HepG2 (cell line): ENCODE measurements at regions not wholly inside any gene's neighbourhood (a gene's known extent, or its start where the extent isn't known, plus 50 kb on each side); places are given as distances from the start of the nearest gene placed in this dataset.

Experiments used
- CEBPB ChIP-seq: IDR thresholded peaks from 2 replicates; pipeline ENCODE4 v1.6.1; 2011; ENCODE audit warnings: low read depth, low read length, improper control_type of control experiment, borderline replicate concordance
- NAIF1 ChIP-seq: sonication (generic); formaldehyde crosslinking; IDR thresholded peaks from 2 replicates; pipeline ENCODE4 v1.5.0; 2020; ENCODE audit warnings: mild to moderate bottlenecking, missing genetic modification reagents, borderline replicate concordance
- NFIC ChIP-seq: IDR thresholded peaks from 2 replicates; pipeline ENCODE4 v1.6.1; 2012; ENCODE audit warnings: mild to moderate bottlenecking, low read length, inconsistent platforms
- PRDM15 ChIP-seq: sonication (generic); formaldehyde crosslinking; IDR thresholded peaks from 2 replicates; pipeline ENCODE4 v1.4.0; 2020; ENCODE audit warnings: missing genetic modification reagents
- PTBP1 ChIP-seq: fragments of 200-400 bp; formaldehyde crosslinking; IDR thresholded peaks from 2 replicates; pipeline ENCODE4 v1.6.1; 2018; ENCODE audit warnings: low read length, low read depth; ENCODE audit not compliant: poor library complexity, severe bottlenecking
- ZNF3 ChIP-seq: IDR thresholded peaks from 2 replicates; pipeline ENCODE4 v1.7.0; 2017; ENCODE audit warnings: inconsistent platforms
- ZNF512B ChIP-seq: sonication (generic); formaldehyde crosslinking; IDR thresholded peaks from 2 replicates; pipeline ENCODE4 v1.5.1; 2020; ENCODE audit warnings: missing genetic modification reagents, mild to moderate bottlenecking, borderline replicate concordance

GRCh38 chr7:96526496-96526895, 183.2 kb downstream of the SEM1 start:
- TF ChIP-seq NAIF1 = no peak
- no peak for TF ChIP-seq ZNF3
- no peak for TF ChIP-seq PTBP1
- TF ChIP-seq PRDM15 (CRISPR knock-in tag) = no peak
- no peak for TF ChIP-seq ZNF512B
- TF ChIP-seq NFIC = no peak
- no peak for TF ChIP-seq CEBPB
